ENCODE measurements at regions not wholly inside any gene's neighbourhood (a gene's known extent, or its start where the extent isn't known, plus 50 kb on each side); places are given as distances from the start of the nearest gene placed in this dataset.

GRCh38 chr12:89263900-89264299 lies 88.4 kb downstream of the DUSP6 start:
- H3K27ac ChIP-seq: no peak overlapping the region
- no peak for TF ChIP-seq CTCF (conservative IDR thresholded peaks at IDR 0.05)

DNA sequence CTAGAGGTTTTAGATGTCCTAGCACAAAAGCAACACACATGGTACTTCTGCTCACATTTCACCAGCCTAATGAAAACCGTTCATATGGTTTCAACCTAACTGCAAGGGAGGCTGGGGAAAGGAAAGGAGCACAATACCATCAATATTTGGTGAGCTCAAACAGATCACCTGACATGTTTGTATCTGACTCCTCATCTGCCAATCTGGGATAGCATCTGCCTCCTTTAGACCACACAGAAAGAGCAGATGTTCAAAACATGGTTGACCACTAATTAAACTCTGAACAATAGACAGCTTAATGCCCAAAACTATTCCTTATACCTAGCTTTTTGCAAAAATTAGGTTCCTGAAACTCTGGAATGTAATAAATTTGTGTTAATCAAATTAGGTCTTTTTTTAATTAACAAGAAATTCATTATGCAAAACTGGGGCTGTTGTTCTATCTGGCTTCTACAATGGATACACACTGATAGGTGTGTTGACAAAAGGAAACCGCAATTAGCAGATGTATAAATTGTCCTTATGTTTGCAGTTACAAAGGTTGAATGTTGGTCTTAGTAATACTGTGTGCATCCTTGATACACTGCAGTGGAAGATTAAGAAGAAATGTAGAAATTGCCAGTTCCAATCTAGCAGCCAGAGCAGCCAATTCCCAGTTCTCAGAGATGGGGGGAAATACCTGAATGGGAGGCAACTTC lies 89.3 kb downstream of the DUSP6 start:
- no peak overlapping the region for H3K27ac ChIP-seq
- no peak for TF ChIP-seq CTCF (conservative IDR thresholded peaks at IDR 0.05)

- no peak for TF ChIP-seq CTCF (conservative IDR thresholded peaks at IDR 0.05)
- no peak overlapping the region for H3K27ac ChIP-seq
Observed at GRCh38 chr12:89261982-89262381, 90.3 kb downstream of the DUSP6 start.

DNA sequence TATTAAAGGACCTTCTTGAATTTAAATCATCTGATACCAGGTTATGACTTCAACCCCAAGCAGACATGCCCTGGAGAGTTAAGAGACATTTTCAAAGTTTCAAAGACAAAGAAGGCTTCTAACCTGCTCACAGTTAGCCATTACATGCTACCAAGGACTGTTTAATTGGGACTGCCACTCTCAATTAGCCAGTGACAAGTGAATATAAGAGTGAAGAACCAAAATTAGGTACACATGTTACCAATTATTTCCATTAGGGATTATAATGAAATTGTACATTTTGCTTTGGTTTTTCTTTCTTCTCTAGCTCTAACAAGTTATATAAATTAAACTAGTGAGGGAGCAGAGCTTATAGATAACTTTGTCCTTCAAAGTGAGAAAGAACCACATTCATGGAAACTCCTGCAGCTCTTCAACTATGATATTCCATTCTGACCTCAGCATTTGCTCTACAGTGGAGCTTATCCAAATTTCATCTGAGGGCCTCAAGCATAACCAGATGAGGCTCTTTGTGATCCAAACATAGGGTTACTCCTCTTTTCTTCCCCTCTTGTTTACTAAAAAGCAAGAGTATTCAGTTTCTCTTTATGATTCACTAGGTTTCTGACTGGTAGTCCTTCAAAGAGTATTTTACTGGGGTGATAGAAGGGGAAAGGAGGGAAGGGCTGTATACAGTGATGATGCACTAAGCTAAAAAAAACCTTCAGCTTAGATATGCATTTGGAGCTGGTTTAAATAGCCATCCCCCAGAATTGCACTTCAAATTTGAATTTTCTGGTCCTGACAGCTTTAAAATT lies 91.3 kb downstream of the DUSP6 start:
- H3K27ac ChIP-seq: no peak overlapping the region
- no peak for TF ChIP-seq CTCF (conservative IDR thresholded peaks at IDR 0.05)

GRCh38 chr12:89259821-89260220 lies 92.5 kb downstream of the DUSP6 start:
- no peak for TF ChIP-seq CTCF (conservative IDR thresholded peaks at IDR 0.05)
- no peak overlapping the region for H3K27ac ChIP-seq

DNA sequence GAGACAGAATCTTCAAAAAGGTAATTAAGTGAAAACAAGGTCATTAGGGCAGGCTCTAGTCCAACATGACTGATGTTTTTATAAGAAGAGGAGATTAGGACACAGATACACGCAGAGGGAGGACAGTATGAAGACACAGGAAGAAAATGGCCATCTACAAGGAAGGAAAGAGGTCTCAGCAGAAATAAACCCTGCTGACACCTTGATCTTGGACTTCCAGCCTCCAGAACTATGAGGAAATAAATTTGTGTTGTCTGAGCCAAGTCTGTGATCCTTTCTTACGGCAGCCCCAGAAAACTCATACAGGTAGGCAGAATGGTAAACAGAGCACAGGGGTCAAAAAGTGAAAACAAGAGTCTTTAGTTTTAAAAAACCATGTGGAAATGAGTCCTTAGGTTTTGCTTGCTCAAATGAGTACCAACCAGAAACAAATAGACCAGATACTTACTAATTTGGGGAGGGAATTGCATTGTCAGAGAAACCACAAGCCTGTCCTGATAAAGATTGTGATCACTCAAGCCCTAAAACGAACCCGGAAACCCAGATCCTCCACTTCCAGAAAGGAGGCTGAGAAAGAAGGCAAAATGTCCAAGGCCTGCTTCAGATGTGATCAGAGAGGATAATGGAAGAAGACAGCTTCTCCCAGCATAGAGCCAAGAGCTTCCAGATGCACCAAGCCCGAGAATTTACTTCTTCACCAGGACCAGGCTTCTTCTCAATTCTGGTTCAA lies 93.9 kb downstream of the DUSP6 start:
- H3K27ac ChIP-seq: no peak overlapping the region
- no peak for TF ChIP-seq CTCF (conservative IDR thresholded peaks at IDR 0.05)

GRCh38 chr12:89257340-89257739 lies 95.0 kb downstream of the DUSP6 start:
- no peak for TF ChIP-seq CTCF (conservative IDR thresholded peaks at IDR 0.05)
- H3K27ac ChIP-seq: no peak overlapping the region

Data from VCaP (cell line).